CD4-positive, alpha-beta T cell treated with Interleukin-10 for 1 hour (primary cell): ENCODE measurements at regions not wholly inside any gene's neighbourhood (a gene's known extent, or its start where the extent isn't known, plus 50 kb on each side); places are given as distances from the start of the nearest gene placed in this dataset.

Source experiments
- DNase-seq: peaks from one replicate; pipeline ENCODE4 v3.0.0-alpha.2; 2020

DNA sequence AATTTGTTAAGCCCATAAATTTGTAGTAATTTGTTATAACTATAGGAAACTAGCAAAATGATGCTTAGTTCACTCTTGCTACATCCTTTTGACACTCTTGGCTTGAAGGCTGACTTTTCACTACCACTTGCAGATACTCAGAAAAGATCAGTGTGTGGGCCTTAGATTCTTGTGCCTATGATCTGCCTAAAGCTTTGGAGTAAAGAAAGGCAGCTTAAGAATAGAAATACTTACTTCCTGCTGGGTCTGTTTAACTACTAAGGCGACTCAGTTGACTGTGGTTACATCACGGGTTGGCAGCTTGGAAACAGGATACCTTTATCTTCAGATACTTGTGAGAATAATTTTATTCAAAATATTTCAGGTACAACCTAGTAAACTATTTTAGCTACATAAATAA lies 201.4 kb upstream of the FMR1 start:
- no peak for DNase-seq

DNA sequence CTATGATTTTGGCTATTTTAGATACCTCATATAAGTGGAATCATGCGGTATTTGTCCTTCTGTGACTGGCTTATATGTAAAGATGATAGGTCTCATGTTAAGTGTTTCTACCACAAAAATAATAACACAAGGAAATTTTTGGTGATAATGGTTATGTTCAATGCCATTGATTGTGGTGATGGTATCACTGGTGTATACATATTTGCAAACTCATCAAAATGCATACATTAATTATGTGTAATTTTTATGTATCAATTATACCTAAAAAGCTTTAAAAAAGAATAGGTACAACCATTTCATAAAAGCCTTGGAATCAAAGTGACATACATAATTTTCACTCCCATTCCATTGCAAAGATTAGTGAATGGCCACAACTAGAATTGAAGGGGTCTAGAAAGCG lies 178.3 kb upstream of the FMR1 start:
- no peak for DNase-seq

DNA sequence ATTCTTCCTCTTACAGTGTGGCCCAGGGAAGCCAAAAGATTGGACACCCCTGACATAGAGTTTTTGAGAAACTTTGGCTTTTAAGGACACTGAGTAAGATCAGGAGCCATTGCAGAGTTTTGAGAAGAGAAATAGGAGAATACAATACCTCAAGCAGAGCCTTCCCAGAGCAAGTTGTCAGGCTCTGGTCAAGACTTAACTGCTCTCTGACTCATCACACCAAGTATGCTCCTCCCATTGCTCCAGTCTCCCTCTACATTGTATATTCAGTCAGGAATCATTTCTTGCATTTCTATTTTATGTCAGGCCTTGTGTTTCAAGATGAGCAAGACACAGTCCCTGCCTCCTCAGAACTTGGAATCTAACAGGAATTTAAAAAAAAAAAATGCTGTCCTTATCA lies 176.4 kb upstream of the FMR1 start:
- DNase-seq: no peak

DNA sequence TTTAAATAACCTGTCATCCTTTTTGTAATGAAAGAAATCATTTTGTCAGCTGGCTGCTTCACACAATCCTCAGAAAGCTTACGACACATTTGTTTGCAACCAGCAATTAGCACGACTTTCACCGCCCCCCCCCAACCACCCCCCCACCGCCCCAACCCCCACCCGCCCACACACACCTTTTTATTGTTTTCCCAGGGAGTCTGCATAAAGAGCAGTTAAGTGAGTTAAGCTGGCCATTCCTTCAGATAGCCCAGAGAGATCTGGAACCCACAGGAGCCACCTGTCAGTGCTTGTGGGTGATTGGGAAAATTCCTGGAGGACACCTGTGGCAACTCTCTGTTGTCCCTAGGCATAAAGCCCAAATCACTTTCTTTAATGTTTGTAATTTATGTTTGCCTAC lies 175.7 kb upstream of the FMR1 start:
- no peak for DNase-seq

DNA sequence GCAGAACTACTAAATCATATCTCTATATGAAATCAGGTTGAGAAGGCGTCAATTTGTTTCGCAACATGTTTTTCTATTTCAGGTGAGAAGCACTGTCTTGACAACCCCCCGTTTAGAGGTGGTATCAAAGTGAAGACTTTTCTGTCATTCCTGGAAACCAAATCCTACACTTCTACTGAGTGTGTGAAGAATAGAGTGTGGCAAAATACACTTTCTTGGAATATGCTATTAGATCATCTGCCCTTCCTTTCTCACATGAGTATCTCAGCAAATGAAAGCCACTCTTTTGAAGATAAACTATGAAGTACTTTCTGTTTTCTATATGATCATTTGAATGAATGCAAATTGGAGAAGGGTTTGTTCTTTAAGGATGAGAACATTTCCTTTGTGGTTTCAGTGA lies 174.0 kb upstream of the FMR1 start:
- DNase-seq: no peak

DNA sequence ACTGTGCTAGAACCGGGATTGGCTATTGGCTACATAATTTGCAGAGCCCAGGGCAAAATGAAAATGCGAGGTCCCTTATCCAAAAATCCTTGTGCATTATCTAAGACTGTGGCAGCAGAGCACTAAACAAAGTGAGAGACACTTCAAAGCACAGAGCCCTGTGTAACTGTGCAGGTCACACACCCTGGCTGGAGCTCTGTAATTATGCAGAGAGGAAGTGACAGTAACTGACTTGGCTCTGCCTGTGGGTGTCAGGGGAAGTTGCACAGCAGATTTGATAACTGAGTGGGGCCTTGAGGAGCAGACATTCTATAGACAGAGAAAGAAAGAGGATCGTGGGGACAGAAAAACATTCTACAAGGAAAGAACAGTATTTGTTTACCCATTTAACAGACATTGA lies 173.5 kb upstream of the FMR1 start:
- DNase-seq: no peak

DNA sequence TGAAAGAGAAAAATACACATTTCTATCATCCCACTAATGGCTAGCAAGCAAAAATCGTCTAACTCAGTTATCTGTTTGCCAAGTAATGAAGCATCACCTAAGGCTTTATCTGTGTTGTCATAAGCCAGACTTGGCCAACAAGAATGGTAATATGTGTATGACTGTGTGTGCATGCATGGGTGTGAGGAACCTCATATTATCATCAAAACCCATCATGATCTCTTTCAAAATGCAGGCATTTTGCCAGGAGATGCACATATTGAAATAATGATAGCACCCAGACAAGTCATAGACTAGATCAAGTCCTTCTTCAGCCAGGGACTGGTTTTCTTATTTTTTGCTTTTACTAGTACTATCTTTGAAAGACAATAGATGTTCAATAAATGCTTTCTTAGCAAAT lies 172.5 kb upstream of the FMR1 start:
- no peak for DNase-seq

DNA sequence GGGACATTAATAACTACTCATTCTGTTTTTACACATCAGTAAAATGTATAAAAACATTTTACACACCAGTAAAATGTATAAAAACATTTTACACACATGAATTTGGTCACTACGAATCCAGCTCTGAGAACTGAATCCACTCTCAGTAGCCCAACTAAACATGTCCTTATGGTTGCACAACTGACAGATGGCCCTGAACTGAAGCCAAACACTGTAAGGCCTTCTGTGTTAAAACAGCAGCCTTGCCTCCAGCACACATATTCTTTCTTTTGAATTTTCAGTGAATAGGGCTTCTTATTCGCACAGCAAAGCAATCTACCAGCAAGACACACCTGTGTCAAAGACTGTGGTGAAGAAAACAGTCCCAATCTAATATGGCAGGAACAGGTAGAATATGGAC lies 169.9 kb upstream of the FMR1 start:
- DNase-seq: no peak

DNA sequence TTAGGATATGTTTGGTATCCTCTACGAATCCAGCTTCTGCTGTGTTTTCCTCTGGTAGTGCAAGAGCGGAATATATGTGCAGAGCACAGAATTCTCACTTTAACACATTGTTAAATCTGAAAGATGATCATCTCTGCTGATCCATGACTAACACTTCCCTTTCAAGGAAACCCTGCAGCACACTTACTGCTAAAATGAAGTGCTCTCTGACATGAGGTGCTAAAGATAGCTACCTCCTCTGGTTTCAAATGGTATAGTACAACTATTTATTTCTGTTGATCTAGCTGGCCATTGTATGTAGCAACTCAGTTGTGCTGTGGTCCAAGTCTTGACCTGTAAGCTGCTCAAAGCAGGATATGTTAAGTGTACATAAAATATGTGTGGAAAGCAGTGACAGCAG lies 162.4 kb upstream of the FMR1 start:
- DNase-seq: no peak

DNA sequence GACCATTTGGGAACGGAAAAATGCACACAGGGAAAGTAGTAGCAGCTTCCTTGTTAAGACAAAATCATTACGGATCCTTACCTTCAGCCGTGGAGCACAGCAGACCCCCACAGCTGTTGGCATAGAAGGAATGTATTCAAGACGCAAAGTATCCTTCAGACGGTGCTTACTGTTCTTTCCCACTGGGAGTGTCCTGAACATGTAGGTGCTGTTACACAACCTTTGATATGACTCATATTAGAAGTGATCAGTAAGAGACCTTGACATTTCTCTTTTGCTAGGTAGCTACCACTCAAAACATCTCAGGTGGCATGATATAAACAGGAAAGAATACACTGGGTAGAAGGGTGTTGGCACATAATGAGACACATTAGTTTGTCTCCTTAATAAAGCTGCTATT lies 154.0 kb upstream of the FMR1 start:
- DNase-seq: no peak

DNA sequence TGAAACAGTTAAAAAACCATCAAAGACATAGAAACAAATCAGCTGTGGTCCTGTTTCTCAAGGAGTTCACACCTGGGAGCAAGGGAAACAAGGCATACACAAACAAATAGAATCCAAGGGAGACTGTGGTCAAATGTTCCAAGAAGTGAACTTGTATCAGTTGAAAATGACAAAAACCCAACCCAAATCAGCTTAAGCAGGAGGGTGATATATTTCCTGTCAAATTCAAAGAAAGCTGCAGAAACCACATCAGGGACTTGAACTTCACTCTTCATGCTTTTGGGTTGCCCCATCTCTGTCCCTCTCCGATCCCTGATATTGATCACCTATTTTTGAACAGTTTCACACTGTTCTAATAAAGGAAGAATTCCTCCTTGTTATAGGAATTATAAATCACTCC lies 148.6 kb upstream of the FMR1 start:
- no peak for DNase-seq

DNA sequence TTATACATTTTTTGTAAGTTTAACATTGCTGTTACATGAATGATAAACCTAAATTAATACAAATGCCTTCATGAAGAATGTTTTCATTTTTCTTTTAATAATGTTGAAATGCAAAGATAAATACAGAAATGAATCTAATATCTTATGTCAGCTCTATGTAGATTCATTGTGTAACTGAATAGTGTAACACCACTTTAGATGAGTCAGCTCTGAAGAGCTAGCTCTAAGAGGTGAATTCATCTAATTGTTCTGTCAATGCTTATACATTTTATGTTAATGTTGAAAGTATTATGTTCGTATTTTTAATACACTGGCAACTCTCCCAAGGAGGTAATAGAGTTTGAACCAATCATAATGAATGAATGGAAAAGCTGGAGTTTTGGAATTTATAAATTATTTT lies 146.9 kb upstream of the FMR1 start:
- DNase-seq: no peak

DNA sequence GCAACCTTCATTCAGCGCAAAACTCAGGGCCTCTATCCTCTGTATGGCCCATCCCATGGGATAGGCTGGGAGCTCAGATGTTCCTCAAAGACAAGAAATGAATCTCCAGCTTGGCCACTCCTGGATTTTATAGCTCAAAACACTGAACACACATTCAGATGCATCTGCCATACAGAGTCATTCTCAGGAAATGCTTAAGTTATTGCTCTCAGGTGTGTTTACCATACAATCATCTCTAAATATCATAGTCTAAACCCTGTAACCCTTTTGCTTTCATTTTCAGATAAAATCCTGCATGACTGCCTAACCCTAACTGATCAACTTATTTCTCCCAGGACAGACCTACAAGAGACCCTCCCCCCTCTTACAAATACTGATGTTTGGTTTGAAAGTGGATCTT lies 140.9 kb upstream of the FMR1 start:
- DNase-seq: no peak

DNA sequence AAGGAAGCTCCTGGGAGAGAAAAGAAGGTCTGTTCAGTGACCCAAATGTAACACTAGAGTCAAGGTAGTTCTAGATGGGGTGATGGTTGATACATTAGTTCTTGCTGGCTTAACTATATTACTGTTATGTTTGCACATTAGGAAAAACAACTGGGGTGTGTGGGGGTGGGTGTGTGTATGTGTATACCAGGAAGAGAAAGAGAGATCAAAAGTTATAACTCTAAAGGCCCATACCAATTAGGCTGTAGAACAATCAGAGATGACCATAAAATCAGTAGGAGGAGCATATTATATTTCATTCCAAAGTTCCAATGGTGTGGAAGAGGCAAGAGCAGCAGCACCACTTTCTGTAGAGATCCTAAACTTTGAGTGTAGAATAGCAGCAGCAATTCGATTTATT lies 134.7 kb upstream of the FMR1 start:
- DNase-seq: no peak

DNA sequence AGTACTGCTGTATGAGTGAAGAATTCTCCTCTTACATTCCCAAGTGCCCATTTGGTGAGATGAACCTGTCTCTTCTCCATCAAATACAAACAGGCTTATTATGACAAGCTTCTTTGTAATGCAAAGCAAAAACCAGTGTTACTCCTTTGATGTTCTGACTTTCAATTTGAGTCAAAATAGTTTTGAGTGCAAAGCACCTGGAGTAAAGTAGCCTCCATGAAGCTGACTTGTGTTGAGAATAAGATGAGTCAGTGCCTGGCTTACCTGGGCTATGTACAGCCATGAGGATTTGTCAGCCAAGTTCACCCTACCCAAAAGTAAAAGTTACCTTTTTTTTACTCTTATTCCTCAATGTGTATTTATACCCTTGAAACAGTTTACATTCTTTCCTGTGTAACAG lies 132.5 kb upstream of the FMR1 start:
- DNase-seq: no peak

DNA sequence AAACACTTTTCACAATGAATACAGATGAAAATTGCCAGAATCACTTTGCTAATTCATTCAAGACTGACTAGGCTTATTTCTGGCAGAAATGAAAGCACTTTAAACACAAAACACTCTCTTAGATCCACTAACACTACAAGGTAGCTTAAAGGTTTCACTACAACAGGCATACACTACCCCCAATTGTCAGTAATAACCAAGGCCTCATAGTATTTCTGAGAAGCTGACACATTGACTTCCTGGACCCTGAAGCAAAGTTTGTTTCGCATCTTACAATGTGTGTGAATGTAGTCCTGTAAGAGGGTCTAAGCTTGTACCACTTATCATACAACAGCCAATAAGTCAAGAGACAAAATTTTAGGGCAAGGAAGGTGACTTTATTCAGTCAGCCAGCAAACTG lies 129.9 kb upstream of the FMR1 start:
- DNase-seq: no peak

DNA sequence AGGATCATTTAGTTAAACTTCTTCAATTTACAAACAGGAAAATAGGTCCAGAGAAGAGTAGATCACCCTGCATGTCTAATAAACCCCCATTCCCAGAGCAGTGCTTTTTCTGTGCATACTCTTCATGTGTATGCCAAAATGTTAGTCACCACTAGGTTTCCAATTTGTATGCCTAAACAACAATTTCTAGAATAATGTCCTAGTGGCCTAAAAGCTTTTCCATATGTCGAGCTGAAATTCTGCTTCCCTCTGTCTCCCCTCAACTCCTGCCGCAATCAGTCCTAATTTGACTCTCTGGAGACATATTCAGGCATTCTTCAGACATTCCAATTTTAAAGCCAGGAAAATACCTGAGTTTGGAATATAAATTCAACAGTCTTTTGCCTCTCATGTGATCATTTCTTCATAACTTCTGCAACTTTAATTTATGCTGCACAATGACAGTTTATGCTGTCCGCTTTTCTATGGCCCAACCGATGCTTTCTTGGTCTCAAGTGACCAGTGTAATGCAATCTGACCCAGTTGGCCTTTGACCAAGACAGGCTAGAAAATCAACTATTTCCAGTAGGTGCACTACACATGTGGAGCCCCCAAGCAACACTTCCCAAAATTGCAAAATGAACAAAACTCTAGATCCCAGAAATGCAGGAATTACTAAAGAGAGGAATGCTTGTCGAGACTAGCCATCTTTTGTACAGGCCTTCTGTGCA lies 122.9 kb upstream of the FMR1 start:
- no peak for DNase-seq

DNA sequence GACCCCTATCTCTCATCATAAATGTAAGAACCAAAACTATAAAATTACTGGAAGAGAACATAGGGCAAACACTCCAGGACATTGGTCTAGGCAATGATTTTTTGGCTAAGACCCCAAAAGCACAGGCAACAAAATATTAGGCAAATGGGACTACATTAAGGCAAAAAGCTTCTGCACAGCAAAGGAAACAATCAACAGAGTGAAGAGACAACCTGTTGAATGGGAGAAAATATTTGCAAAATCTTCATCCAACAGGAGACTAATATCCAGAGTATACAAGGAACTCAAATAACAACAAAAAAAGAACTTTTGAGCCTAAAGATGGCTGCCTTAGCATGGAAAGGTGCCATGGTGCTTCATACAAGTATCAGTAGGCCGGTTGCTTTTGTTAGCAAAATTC lies 111.1 kb upstream of the FMR1 start:
- no peak for DNase-seq

DNA sequence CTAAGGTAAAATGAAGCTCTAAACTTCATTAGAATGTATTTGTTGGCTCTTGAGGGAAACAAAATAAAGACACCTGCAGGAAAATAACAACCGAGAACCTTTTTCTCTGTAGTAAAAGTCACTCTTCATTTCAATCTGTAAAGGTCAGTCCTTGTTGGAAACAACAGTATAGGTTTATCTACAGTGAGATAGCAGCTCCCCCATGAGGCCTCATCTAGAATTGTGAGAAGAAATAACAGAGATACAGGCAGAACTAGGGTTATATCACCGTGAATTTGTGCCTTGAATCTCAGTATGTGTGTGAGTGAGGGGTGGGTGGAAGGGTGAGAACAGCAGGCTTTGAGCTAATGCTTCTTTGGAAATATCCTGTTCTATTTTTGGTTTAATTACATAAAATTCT lies 107.8 kb upstream of the FMR1 start:
- DNase-seq: peak; percentile 0

DNA sequence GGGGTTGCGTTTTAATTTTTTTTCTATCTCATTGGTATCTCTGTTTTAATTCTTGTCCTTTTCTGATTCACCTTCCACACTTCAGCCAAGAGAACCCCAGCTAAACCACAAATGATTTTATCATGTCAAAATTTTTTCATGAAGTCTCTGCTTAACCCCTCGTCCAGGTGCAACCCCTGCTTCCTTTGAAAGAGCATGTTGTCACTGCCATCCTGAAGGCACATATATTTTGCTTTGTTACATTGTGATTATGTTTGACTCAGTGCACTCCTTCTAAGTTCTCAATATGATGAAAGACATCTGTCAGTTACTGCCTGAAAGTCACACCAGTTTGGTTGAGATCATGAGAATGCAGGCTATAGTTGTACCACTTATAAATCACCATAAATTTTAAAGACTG lies 99.9 kb upstream of the FMR1 start:
- no peak for DNase-seq

DNA sequence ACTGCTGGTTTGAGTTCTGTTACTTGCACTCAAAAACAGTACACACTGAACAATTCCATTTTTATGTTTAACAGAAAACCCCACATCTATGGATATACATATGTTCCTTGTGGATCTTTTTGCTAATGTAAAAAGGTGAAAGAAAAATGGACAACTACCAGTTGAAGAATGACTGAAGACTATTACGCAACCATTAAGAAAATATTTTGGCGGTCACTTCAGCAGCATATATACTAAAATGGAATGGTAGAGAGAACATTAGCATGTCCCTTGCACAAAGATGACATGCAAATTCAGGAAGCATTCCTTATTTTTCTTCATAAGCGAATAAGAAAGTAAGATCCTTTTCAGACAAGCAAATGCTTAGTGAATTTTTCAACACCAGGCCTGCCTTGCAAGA lies 84.6 kb upstream of the FMR1 start:
- no peak for DNase-seq

DNA sequence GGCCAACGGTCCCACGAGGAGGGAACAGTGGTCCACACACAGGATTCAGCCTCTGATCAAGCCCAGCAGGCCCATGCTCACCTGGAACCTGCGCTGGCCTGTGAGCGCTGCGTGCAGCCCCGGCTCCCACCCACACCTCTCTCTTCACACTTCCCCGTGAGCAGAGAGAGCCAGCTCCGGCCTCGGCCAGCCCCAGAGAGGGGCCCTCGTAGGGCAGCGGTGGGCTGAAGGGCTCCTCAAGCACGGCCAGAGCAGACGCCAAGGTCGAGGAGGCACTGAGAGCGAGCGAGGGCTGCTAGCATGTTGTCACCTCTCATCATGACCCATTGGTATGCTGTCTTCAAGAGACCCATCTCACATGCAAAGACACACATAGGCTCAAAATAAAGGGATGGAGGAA lies 83.0 kb upstream of the FMR1 start:
- DNase-seq: no peak

DNA sequence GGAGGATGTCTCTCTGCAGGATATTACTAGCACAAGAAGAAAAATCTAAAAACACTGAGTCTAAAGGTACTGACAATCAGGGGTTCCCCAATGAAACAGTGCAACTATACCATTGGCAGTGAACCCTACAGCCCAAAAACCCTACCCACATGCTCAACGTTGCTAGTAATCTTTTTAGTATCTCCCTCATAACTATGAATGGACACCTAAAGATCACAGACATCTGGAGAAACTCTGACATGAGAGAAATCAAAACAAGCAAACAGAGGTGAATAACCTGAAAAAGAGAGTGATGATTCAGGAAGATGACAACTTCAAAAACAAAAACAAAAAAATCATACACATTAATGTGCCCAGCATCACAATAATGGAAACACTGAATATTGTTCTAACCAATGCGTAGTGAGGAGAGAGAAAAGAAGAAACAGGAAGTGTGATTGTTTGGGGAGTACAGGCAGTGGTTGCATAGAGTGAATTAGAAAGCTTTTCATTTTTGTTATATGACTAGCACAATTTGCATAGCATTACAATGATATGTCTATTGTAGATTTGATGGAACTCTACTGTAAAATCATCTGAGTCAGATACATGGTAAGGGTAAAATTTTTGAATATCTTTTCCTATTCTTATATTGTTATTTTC lies 78.9 kb upstream of the FMR1 start:
- DNase-seq: no peak

DNA sequence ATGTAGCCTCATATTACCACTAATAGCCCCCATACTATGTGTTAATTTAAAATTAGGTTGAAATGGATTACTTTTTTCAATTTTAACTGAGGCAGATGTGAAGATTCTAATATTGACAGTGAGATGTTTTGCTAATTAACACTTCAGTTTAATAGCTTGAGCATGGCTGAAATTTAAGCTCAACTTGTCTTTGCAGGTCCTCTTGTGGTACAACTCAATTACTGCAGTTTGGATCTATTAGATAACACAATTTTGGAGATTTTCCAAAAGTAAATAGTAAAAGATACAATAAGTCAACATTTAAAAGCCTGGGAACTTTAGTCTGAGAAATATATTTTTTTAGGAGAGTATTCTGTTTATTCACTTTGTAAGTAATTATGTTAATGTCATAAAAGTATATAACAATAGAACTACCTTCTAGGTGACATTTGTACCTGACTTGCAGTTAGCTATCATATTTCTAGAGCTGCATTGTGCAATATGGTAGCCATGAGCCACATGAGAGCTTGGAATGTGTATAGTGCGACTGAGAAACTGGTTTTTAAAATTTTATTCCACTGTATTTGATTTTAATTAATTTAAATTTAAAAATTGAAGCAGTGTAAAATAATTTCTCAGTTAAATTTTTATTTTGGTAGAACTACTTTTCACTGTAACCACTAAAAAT lies 73.1 kb upstream of the FMR1 start:
- no peak for DNase-seq

DNA sequence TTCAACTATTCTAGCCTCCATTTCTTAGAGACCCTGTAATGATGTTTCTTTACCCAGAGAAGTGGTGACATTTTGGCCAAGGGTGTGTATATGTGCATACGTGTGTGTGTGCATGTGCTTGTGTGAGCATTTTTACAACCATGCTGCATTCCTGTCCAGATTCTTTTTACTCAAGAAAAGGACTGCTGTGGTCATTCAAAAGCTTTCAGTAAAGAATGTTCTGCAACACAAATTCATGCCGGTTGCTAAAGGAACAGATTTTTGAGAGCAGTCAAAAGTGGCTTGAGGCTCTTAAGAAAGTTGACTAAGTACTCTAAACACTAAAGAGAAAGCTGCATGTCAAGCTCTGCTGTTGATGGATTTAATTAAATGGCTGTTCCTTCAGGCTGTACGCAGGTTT lies 65.0 kb upstream of the FMR1 start:
- no peak for DNase-seq
